Kidney epithelial cell (primary cell): ENCODE measurements at regions not wholly inside any gene's neighbourhood (a gene's known extent, or its start where the extent isn't known, plus 50 kb on each side); places are given as distances from the start of the nearest gene placed in this dataset.
A peak's percentile ranks its signal among the peaks of the same experiment; 100 is the strongest.

Experiments
- DNase-seq: peaks from one replicate; pipeline ENCODE4 v3.0.0-alpha.2; 2010; ENCODE audit warnings: low read depth
- H3K27me3 ChIP-seq: 2 replicates; pipeline ENCODE4 v1.6.0; 2011; ENCODE audit warnings: low read length; ENCODE audit not compliant: control insufficient read depth, insufficient read depth
- H3K36me3 ChIP-seq: 2 replicates; pipeline ENCODE4 v1.5.1; 2011; ENCODE audit warnings: low read length; ENCODE audit not compliant: control insufficient read depth, insufficient read depth
- H3K4me3 ChIP-seq: 2 replicates; pipeline ENCODE4 v1.5.1; 2011; ENCODE audit warnings: low read depth, mild to moderate bottlenecking, control low read depth, low read length
- CTCF ChIP-seq: IDR thresholded peaks from 2 replicates; pipeline ENCODE4 v1.5.1; 2011; ENCODE audit warnings: mild to moderate bottlenecking, moderate library complexity, low read length, control low read depth, inconsistent platforms; ENCODE audit not compliant: insufficient read depth, poor library complexity, severe bottlenecking

GRCh38 chr14:79972230-79972629 lies 239.1 kb downstream of the DIO2 start:
- no peak for TF ChIP-seq CTCF
- H3K36me3 ChIP-seq: no peaks in the 10 kb centered on the region
- DNase-seq: no peak
- H3K4me3 ChIP-seq: no peak overlapping the region
- H3K27me3 ChIP-seq: no peaks in the 10 kb centered on the region

- Histone ChIP-seq H3K36me3 (no peaks in the 10 kb centered on the region), H3K27me3 (no peaks in the 10 kb centered on the region), H3K4me3 (no peak overlapping the region)
- peak; percentile 2 for DNase-seq
- TF ChIP-seq CTCF: no peak
Measured at GRCh38 chr14:79971330-79971729, 240.0 kb downstream of the DIO2 start.

- Histone ChIP-seq H3K4me3 (no peak overlapping the region), H3K36me3 (no peaks in the 10 kb centered on the region), H3K27me3 (no peaks in the 10 kb centered on the region)
- TF ChIP-seq CTCF: no peak
- DNase-seq: no peak
Measured at GRCh38 chr14:79967453-79967852, 243.9 kb downstream of the DIO2 start.

DNA sequence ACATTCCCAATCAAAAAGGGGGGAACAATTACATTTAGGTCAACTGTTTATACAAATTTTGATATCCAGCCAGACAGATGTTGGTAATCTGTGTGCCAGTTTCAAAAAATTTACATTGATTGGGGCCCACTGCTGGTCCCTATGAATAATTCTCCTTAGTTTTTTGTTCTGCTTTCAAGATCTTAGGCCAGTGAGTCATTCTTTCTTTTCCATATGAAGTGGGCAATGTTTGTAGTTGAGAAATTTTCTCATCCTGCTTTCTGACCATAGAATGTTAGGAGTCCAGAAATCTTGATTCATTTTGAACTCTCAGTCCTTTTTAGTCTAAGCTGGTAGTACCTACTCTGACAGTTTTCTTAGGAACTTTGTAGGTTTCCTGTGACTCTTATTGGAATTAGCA lies 244.3 kb downstream of the DIO2 start:
- TF ChIP-seq CTCF: no peak
- H3K27me3 ChIP-seq: no peaks in the 10 kb centered on the region
- no peak overlapping the region for H3K4me3 ChIP-seq
- no peaks in the 10 kb centered on the region for H3K36me3 ChIP-seq
- no peak for DNase-seq

DNA sequence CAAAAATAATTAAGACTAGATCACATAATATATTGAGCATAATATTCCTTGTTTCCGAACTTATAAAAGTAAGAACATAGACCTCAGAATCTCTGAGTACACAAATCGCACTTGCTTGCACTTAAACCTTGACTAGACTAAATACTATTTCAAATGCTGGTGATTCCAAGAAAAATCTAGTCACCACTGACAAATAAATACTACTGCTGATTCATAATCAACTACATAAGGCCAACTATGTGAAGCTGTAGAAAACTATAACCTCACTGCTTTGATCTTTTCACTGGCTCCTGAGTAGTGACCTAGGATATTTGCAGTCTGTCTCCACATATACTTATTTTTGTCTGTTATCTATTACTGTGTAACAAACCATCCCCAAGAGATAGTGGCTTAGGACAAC lies 245.4 kb downstream of the DIO2 start:
- Histone ChIP-seq H3K4me3 (no peak overlapping the region), H3K36me3 (no peaks in the 10 kb centered on the region), H3K27me3 (no peaks in the 10 kb centered on the region)
- no peak for DNase-seq
- TF ChIP-seq CTCF: no peak

DNA sequence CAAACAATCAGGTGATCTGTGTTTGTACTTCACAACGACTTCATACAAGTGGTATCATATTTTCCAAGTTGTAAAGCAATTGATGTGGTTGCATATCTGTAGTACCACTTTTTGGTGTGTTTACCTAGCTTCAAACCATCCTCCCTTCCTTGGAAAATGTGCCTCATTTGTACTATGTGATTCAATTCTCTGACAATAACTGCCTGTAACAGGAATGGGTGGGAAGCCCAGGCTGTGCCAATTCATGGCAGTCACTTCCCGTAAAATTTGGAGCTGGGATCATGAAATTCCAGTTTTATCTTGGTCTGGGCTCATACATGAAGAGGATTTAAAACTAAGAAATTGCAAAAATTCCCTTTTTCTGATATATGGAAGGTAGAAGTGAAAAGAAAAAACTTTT lies 250.1 kb downstream of the DIO2 start:
- Histone ChIP-seq H3K27me3 (no peaks in the 10 kb centered on the region), H3K36me3 (no peaks in the 10 kb centered on the region), H3K4me3 (no peak overlapping the region)
- TF ChIP-seq CTCF: no peak
- no peak for DNase-seq
